ENCODE measurements at regions not wholly inside any gene's neighbourhood (a gene's known extent, or its start where the extent isn't known, plus 50 kb on each side); places are given as distances from the start of the nearest gene placed in this dataset.

GRCh38 chr15:72934921-72935320 lies 117.3 kb upstream of the NEO1 start:
- Histone ChIP-seq H3K27ac (no peak overlapping the region), H3K4me3 (ENCODE audit: low read depth, low read length) (no peak overlapping the region), H3K27me3 (replicated peaks) (no peaks in the 10 kb centered on the region), H3K36me3 (replicated peaks) (no peaks in the 10 kb centered on the region)
- in situ Hi-C loops (cut with HindIII; ENCODE audit: low pct_ligation_motif_present, low sequenced_read_pairs), result no loop called here
- DNase-seq, result no peak
- TF ChIP-seq CTCF (IDR thresholded peaks at IDR 0.05; ENCODE audit: low read depth, low read length, missing control alignments), result no peak

GRCh38 chr15:72933976-72934375 lies 118.3 kb upstream of the NEO1 start:
- no peak for DNase-seq

GRCh38 chr15:72932472-72932871 lies 119.8 kb upstream of the NEO1 start:
- in situ Hi-C loops (cut with HindIII; ENCODE audit: low pct_ligation_motif_present, low sequenced_read_pairs), result no loop called here
- H3K36me3 ChIP-seq (replicated peaks), result no peaks in the 10 kb centered on the region
- no peak for TF ChIP-seq CTCF (IDR thresholded peaks at IDR 0.05; ENCODE audit: low read depth, low read length, missing control alignments)

More at GRCh38 chr15:72933976-72934375, 118.3 kb upstream of the NEO1 start:
- H3K27me3 ChIP-seq (replicated peaks), result no peaks in the 10 kb centered on the region
- H3K4me3 ChIP-seq (ENCODE audit: low read depth, low read length), result no peak overlapping the region
- in situ Hi-C loops (cut with HindIII; ENCODE audit: low pct_ligation_motif_present, low sequenced_read_pairs), result no loop called here
- no peak overlapping the region for H3K27ac ChIP-seq
- TF ChIP-seq CTCF (IDR thresholded peaks at IDR 0.05; ENCODE audit: low read depth, low read length, missing control alignments), result no peak
- no peaks in the 10 kb centered on the region for H3K36me3 ChIP-seq (replicated peaks)

GRCh38 chr15:72927451-72927850 lies 124.8 kb upstream of the NEO1 start:
- TF ChIP-seq CTCF (IDR thresholded peaks at IDR 0.05; ENCODE audit: low read depth, low read length, missing control alignments), result no peak
- Histone ChIP-seq H3K27me3 (replicated peaks) (no peaks in the 10 kb centered on the region), H3K27ac (no peak overlapping the region), H3K36me3 (replicated peaks) (no peaks in the 10 kb centered on the region), H3K4me3 (ENCODE audit: low read depth, low read length) (no peak overlapping the region)
- in situ Hi-C loops (cut with HindIII; ENCODE audit: low pct_ligation_motif_present, low sequenced_read_pairs), result no loop called here
- no peak for DNase-seq

More at GRCh38 chr15:72932472-72932871, 119.8 kb upstream of the NEO1 start:
- Histone ChIP-seq H3K27ac (no peak overlapping the region), H3K27me3 (replicated peaks) (no peaks in the 10 kb centered on the region), H3K4me3 (ENCODE audit: low read depth, low read length) (no peak overlapping the region)
- DNase-seq, result no peak

GRCh38 chr15:72925661-72926060 lies 126.6 kb upstream of the NEO1 start:
- H3K27me3 ChIP-seq (replicated peaks), result no peaks in the 10 kb centered on the region
- no peak overlapping the region for H3K4me3 ChIP-seq (ENCODE audit: low read depth, low read length)
- no peak for TF ChIP-seq CTCF (IDR thresholded peaks at IDR 0.05; ENCODE audit: low read depth, low read length, missing control alignments)
- no peaks in the 10 kb centered on the region for H3K36me3 ChIP-seq (replicated peaks)
- no peak for DNase-seq
- no peak overlapping the region for H3K27ac ChIP-seq
- in situ Hi-C loops (cut with HindIII; ENCODE audit: low pct_ligation_motif_present, low sequenced_read_pairs), result no loop called here

GRCh38 chr15:72923289-72923688 lies 129.0 kb upstream of the NEO1 start:
- peak; percentile 23 for TF ChIP-seq CTCF (IDR thresholded peaks at IDR 0.05; ENCODE audit: low read depth, low read length, missing control alignments)
- no peaks in the 10 kb centered on the region for H3K36me3 ChIP-seq (replicated peaks)
- no peak overlapping the region for H3K27ac ChIP-seq
- DNase-seq, result no peak
- in situ Hi-C loops (cut with HindIII; ENCODE audit: low pct_ligation_motif_present, low sequenced_read_pairs), result no loop called here
- H3K4me3 ChIP-seq (ENCODE audit: low read depth, low read length), result no peak overlapping the region
- H3K27me3 ChIP-seq (replicated peaks), result no peaks in the 10 kb centered on the region
